CD14-positive monocyte (primary cell): ENCODE measurements at regions not wholly inside any gene's neighbourhood (a gene's known extent, or its start where the extent isn't known, plus 50 kb on each side); places are given as distances from the start of the nearest gene placed in this dataset.

Experiments
- DNase-seq, 3 donors: peaks; one replicate each; pipeline ENCODE4 v3.0.0-alpha.2; 2011 to 2022
- H2AFZ ChIP-seq: 2 replicates; pipeline ENCODE4 v1.6.0; 2012; ENCODE audit warnings: mild to moderate bottlenecking, low read depth, low read length, inconsistent platforms; ENCODE audit not compliant: insufficient read depth, poor library complexity, severe bottlenecking
- H3K27ac ChIP-seq, 2 donors: 1 replicate in 1 of 2; 2 replicates in 1 of 2; pipeline ENCODE4 v1.5.1; 2012 to 2013; ENCODE audit warnings: low read length in 2 of 2, control low read depth in 1 of 2, inconsistent platforms in 1 of 2, low read depth in 1 of 2, mild to moderate bottlenecking in 1 of 2
- H3K27me3 ChIP-seq, 2 donors: one replicate each; pipeline versions ENCODE4 v1.6.0 to v1.6.1; 2011 to 2013; ENCODE audit warnings: low read length in 2 of 2; ENCODE audit not compliant: control insufficient read depth in 2 of 2, insufficient read depth in 2 of 2
- H3K36me3 ChIP-seq, 2 donors: replicated peaks in 1 of 2; 1 replicate in 1 of 2; 2 replicates in 1 of 2; pipeline versions ENCODE4 v1.5.1 to v1.6.1; 2012 to 2013; ENCODE audit warnings: low read length in 2 of 2, control low read depth in 1 of 2, inconsistent platforms in 1 of 2, mild to moderate bottlenecking in 1 of 2; ENCODE audit not compliant: insufficient read depth in 2 of 2, control insufficient read depth in 1 of 2
- H3K4me1 ChIP-seq, 2 donors: 1 replicate in 1 of 2; 2 replicates in 1 of 2; pipeline versions ENCODE4 v1.5.1 to v1.6.1; 2012 to 2013; ENCODE audit warnings: low read length in 2 of 2, control low read depth in 1 of 2, inconsistent platforms in 1 of 2, mild to moderate bottlenecking in 1 of 2, moderate library complexity in 1 of 2; ENCODE audit not compliant: insufficient read depth in 2 of 2, control insufficient read depth in 1 of 2
- H3K4me2 ChIP-seq: replicated peaks from 2 replicates; pipeline ENCODE3; 2012; ENCODE audit warnings: low read length, moderate library complexity, mild to moderate bottlenecking; ENCODE audit not compliant: poor library complexity, severe bottlenecking; ENCODE audit errors: extremely low read depth
- H3K4me3 ChIP-seq, 3 experiments: fragments of 200-600 bp in 1 of 3; sonication (generic) in 1 of 3; replicated peaks in 1 of 3; 1 replicate in 2 of 3; 2 replicates in 1 of 3; pipeline ENCODE4 v1.5.1; 2011 to 2013; ENCODE audit warnings: low read length in 3 of 3, mild to moderate bottlenecking in 3 of 3, control low read depth in 2 of 3, low read depth in 2 of 3, inconsistent platforms in 1 of 3, moderate library complexity in 1 of 3
- H3K79me2 ChIP-seq: 2 replicates; pipeline ENCODE4 v1.6.0; 2012; ENCODE audit warnings: mild to moderate bottlenecking, control low read depth, inconsistent platforms, low read length, moderate library complexity; ENCODE audit not compliant: insufficient read depth
- H3K9ac ChIP-seq: 2 replicates; pipeline ENCODE4 v1.6.0; 2017; ENCODE audit warnings: low read length, mild to moderate bottlenecking; ENCODE audit not compliant: insufficient read depth, poor library complexity, severe bottlenecking
- H3K9me3 ChIP-seq, 2 donors: replicated peaks in 1 of 2; 1 replicate in 1 of 2; 2 replicates in 1 of 2; pipeline versions ENCODE4 v1.5.1 to v1.6.1; 2012 to 2013; ENCODE audit warnings: low read length in 2 of 2, control low read depth in 1 of 2; ENCODE audit not compliant: control insufficient read depth in 1 of 2, insufficient read depth in 1 of 2
- H4K20me1 ChIP-seq: 2 replicates; pipeline ENCODE4 v1.6.0; 2012; ENCODE audit warnings: mild to moderate bottlenecking, low read length, control low read depth, moderate library complexity; ENCODE audit not compliant: insufficient read depth
- H3K27ac Mint-ChIP-seq, 7 donors: one replicate each; pipeline ENCODE4 v1.8.0; 2020; ENCODE audit warnings: mild to moderate bottlenecking in 7 of 7, mixed read lengths in 7 of 7, moderate library complexity in 6 of 7, inconsistent platforms in 2 of 7
- H3K27me3 Mint-ChIP-seq, 3 donors: one replicate each; pipeline ENCODE4 v1.8.0; 2021 to 2022; ENCODE audit warnings: low read depth in 3 of 3, mild to moderate bottlenecking in 3 of 3, mixed read lengths in 3 of 3, moderate library complexity in 3 of 3, inconsistent platforms in 1 of 3
- H3K36me3 Mint-ChIP-seq, 2 donors: one replicate each; pipeline ENCODE4 v1.8.0; 2020; ENCODE audit warnings: mixed read lengths in 2 of 2, inconsistent platforms in 1 of 2, mild to moderate bottlenecking in 1 of 2
- H3K4me1 Mint-ChIP-seq: one replicate; pipeline ENCODE4 v1.8.0; 2020; ENCODE audit warnings: mild to moderate bottlenecking, mixed read lengths
- H3K4me3 Mint-ChIP-seq, 2 donors: one replicate each; pipeline ENCODE4 v1.8.0; 2020; ENCODE audit warnings: mild to moderate bottlenecking in 2 of 2, mixed read lengths in 2 of 2, moderate library complexity in 1 of 2
- H3K9me3 Mint-ChIP-seq, 7 donors: one replicate each; pipeline ENCODE4 v1.8.0; 2020 to 2022; ENCODE audit warnings: mixed read lengths in 7 of 7, mild to moderate bottlenecking in 6 of 7, moderate library complexity in 6 of 7, inconsistent platforms in 2 of 7
- CTCF ChIP-seq: fragments of 200-600 bp; IDR thresholded peaks from one replicate; pipeline ENCODE4 v1.8.0; 2022; ENCODE audit warnings: antibody characterized with exemption, mild to moderate bottlenecking
- WGBS: methylation state at CpG from one replicate; pipeline ENCODE4 v1.1.5; 2013; ENCODE audit warnings: missing lambda C conversion rate; ENCODE audit not compliant: insufficient coverage; 5-methylcytosine and 5-hydroxymethylcytosine counted together
- intact Hi-C, 2 donors: fragments of 100-400 bp; cut with micrococcal nuclease; formaldehyde crosslinking; loops; one replicate each; pipeline versions ENCODE4 v1.15.0 to v1.15.1; 2023

- H3K79me2 ChIP-seq = no peaks in the 10 kb centered on the region
- whole genome bisulfite sequencing = 94% methylated on average over 6 of the region's 10 CpGs
- H3K4me1 ChIP-seq = no peaks in the 10 kb centered on the region
- H3K36me3 ChIP-seq = no peaks in the 10 kb centered on the region
- no peaks in the 10 kb centered on the region for H3K36me3 Mint-ChIP-seq
- no peak overlapping the region for H3K4me3 Mint-ChIP-seq
- no peaks in the 10 kb centered on the region for H3K27me3 ChIP-seq
- H3K4me3 ChIP-seq = no peak overlapping the region
- H3K4me2 ChIP-seq = no peak overlapping the region
- H3K27me3 Mint-ChIP-seq = peaks cover 0 to 7% (median 2%) of the 10 kb centered on the region in 3 donors
- TF ChIP-seq CTCF = no peak
- H3K9me3 ChIP-seq = no peaks in the 10 kb centered on the region
- H3K9me3 Mint-ChIP-seq = peaks cover 0 to 5% (median 0%) of the 10 kb centered on the region in 7 donors
- DNase-seq = no peak
- intact Hi-C loops = no loop called here
- no peaks in the 10 kb centered on the region for H4K20me1 ChIP-seq
- H3K27ac ChIP-seq = no peak overlapping the region
- H3K27ac Mint-ChIP-seq = no peak overlapping the region
- H3K4me1 Mint-ChIP-seq = no peaks in the 10 kb centered on the region
- H3K9ac ChIP-seq = no peak overlapping the region
- H2AFZ ChIP-seq = no peak overlapping the region
Measured at GRCh38 chr1:29540801-29541357, 304.6 kb downstream of the PTPRU start.

GRCh38 chr1:29539971-29540370 lies 303.6 kb downstream of the PTPRU start:
- H3K4me1 ChIP-seq = no peaks in the 10 kb centered on the region
- no peaks in the 10 kb centered on the region for H3K9me3 ChIP-seq
- no peaks in the 10 kb centered on the region for H3K36me3 ChIP-seq
- no peaks in the 10 kb centered on the region for H3K27me3 ChIP-seq
- H4K20me1 ChIP-seq = no peaks in the 10 kb centered on the region
- H3K36me3 Mint-ChIP-seq = no peaks in the 10 kb centered on the region
- no peak overlapping the region for H3K4me3 Mint-ChIP-seq
- no peak for DNase-seq
- no peaks in the 10 kb centered on the region for H3K4me1 Mint-ChIP-seq
- H3K9ac ChIP-seq = no peak overlapping the region
- no peak overlapping the region for H3K4me3 ChIP-seq
- no peak overlapping the region for H2AFZ ChIP-seq
- WGBS = 93% methylated on average over 3 of the region's 7 CpGs
- H3K79me2 ChIP-seq = no peaks in the 10 kb centered on the region
- H3K27ac ChIP-seq = no peak overlapping the region
- no peak overlapping the region for H3K4me2 ChIP-seq
- peaks cover 0 to 7% (median 4%) of the 10 kb centered on the region in 3 donors for H3K27me3 Mint-ChIP-seq
- intact Hi-C loops = no loop called here
- H3K9me3 Mint-ChIP-seq = peaks cover 0 to 5% (median 0%) of the 10 kb centered on the region in 7 donors
- TF ChIP-seq CTCF = no peak
- no peak overlapping the region for H3K27ac Mint-ChIP-seq
